ENCODE measurements at regions not wholly inside any gene's neighbourhood (a gene's known extent, or its start where the extent isn't known, plus 50 kb on each side); places are given as distances from the start of the nearest gene placed in this dataset.

DNA sequence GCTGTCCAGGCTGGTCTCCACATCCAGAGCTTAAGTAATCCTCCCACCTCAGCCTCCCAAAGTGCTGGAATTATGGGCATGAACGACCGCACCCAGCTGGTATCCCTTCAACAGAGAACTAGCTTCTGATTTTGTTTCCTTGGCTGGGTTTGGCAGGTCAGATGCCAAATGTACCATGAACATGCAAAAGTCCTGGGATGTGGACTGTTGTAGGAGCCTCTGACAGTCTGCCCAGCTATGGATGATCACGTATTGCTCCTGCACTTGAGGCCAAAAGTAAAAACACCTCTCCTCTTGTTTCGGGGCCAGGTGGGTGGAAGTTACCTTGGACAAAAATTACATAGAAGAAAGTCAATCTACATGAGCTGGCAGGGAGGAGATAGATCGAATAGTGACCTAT is 699.5 kb downstream of the TYW1 start:
- H3K27me3 ChIP-seq (replicated peaks; ENCODE audit: insufficient read depth, low read depth, low read length, poor library complexity): peaks cover 3% of the 10 kb centered on the region
- intact Hi-C loops (cut with micrococcal nuclease; ENCODE audit: unreplicated experiment): no loop called here
- no peak for DNase-seq (ENCODE audit: low spot score)
- POLR2A ChIA-PET (ENCODE audit: low non-redundant PET): no interaction called here
- H3K36me3 ChIP-seq (ENCODE audit: insufficient read depth, low read length, poor library complexity, severe bottlenecking): no peaks in the 10 kb centered on the region
- H3K27ac ChIP-seq (ENCODE audit: low read depth, low read length, poor library complexity, severe bottlenecking): no peak overlapping the region
- CTCF ChIA-PET: no interaction called here
- TF ChIP-seq, protein P1, sequence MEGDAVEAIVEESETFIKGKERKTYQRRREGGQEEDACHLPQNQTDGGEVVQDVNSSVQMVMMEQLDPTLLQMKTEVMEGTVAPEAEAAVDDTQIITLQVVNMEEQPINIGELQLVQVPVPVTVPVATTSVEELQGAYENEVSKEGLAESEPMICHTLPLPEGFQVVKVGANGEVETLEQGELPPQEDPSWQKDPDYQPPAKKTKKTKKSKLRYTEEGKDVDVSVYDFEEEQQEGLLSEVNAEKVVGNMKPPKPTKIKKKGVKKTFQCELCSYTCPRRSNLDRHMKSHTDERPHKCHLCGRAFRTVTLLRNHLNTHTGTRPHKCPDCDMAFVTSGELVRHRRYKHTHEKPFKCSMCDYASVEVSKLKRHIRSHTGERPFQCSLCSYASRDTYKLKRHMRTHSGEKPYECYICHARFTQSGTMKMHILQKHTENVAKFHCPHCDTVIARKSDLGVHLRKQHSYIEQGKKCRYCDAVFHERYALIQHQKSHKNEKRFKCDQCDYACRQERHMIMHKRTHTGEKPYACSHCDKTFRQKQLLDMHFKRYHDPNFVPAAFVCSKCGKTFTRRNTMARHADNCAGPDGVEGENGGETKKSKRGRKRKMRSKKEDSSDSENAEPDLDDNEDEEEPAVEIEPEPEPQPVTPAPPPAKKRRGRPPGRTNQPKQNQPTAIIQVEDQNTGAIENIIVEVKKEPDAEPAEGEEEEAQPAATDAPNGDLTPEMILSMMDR (conservative IDR thresholded peaks at IDR 0.05; ENCODE audit: low read depth, low read length): no peak
- TF ChIP-seq EZH2 (IDR thresholded peaks at IDR 0.05; ENCODE audit: borderline replicate concordance, low read depth, low read length, poor library complexity, severe bottlenecking): no peak
- peaks cover 4% of the 10 kb centered on the region for H3K4me1 ChIP-seq (ENCODE audit: insufficient read depth, low read length, poor library complexity, severe bottlenecking)
- H3K9me3 ChIP-seq (ENCODE audit: low read depth, low read length, poor library complexity, severe bottlenecking): no peaks in the 10 kb centered on the region
- H3K4me3 ChIP-seq (ENCODE audit: low read depth, low read length, poor library complexity, severe bottlenecking): no peak overlapping the region
- no TSS peak for BruUV-seq (replicated peaks)

DNA sequence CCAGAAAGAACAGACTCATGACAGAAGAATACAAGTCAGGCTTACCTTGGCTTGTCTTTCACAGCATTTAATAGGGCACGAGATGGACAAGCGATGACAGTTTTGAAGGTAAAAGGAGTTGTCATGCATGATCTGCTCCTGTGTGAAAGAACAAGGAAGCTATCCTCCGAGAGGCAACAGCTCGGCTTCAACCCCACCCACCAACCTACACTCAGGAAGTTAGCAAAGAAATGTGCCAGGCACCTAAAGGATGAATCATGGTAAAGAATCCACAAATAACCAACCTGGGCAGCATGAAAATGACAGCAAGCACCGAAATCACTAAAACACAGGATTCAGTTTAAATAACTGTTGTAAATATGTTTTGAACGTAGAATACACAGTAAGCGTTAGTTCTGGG is 700.2 kb downstream of the TYW1 start:
- intact Hi-C loops (cut with micrococcal nuclease; ENCODE audit: unreplicated experiment): no loop called here
- H3K9me3 ChIP-seq (ENCODE audit: low read depth, low read length, poor library complexity, severe bottlenecking): no peaks in the 10 kb centered on the region
- BruUV-seq (replicated peaks): no TSS peak
- no peak overlapping the region for H3K27ac ChIP-seq (ENCODE audit: low read depth, low read length, poor library complexity, severe bottlenecking)
- H3K4me3 ChIP-seq (ENCODE audit: low read depth, low read length, poor library complexity, severe bottlenecking): no peak overlapping the region
- H3K27me3 ChIP-seq (replicated peaks; ENCODE audit: insufficient read depth, low read depth, low read length, poor library complexity): peaks cover 3% of the 10 kb centered on the region
- CTCF ChIA-PET: no interaction called here
- no peaks in the 10 kb centered on the region for H3K36me3 ChIP-seq (ENCODE audit: insufficient read depth, low read length, poor library complexity, severe bottlenecking)
- POLR2A ChIA-PET (ENCODE audit: low non-redundant PET): no interaction called here
- TF ChIP-seq EZH2 (IDR thresholded peaks at IDR 0.05; ENCODE audit: borderline replicate concordance, low read depth, low read length, poor library complexity, severe bottlenecking): no peak
- TF ChIP-seq, protein P1 (conservative IDR thresholded peaks at IDR 0.05; ENCODE audit: low read depth, low read length): no peak
- DNase-seq (ENCODE audit: low spot score): no peak
- peaks cover 4% of the 10 kb centered on the region for H3K4me1 ChIP-seq (ENCODE audit: insufficient read depth, low read length, poor library complexity, severe bottlenecking)

DNA sequence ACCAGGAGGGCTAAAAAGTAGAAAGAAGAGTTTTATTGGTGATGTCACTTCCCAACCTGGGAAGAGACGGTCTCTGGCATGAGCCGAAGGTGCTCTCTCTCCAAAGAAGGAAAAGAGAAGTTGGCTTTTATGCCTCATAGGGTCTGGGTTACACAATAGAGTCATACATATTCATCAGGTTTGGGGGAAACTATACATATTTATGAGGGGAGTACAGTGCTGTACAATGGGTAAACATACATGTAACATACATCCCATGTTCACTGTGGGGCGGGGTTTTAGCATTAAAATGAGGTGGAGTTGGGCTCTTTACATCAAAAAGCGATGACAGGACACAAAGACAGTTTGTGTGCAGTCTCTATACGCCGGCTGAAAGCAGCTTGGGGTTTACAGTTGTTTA is 701.7 kb downstream of the TYW1 start:
- H3K4me3 ChIP-seq (ENCODE audit: low read depth, low read length, poor library complexity, severe bottlenecking): no peak overlapping the region
- H3K9me3 ChIP-seq (ENCODE audit: low read depth, low read length, poor library complexity, severe bottlenecking): no peaks in the 10 kb centered on the region
- DNase-seq (ENCODE audit: low spot score): peak; percentile 5
- H3K36me3 ChIP-seq (ENCODE audit: insufficient read depth, low read length, poor library complexity, severe bottlenecking): no peaks in the 10 kb centered on the region
- no peaks in the 10 kb centered on the region for H3K4me1 ChIP-seq (ENCODE audit: insufficient read depth, low read length, poor library complexity, severe bottlenecking)
- H3K27me3 ChIP-seq (replicated peaks; ENCODE audit: insufficient read depth, low read depth, low read length, poor library complexity): peaks cover 3% of the 10 kb centered on the region
- TF ChIP-seq, protein P1 (conservative IDR thresholded peaks at IDR 0.05; ENCODE audit: low read depth, low read length): no peak
- no peak for TF ChIP-seq EZH2 (IDR thresholded peaks at IDR 0.05; ENCODE audit: borderline replicate concordance, low read depth, low read length, poor library complexity, severe bottlenecking)
- POLR2A ChIA-PET (ENCODE audit: low non-redundant PET): no interaction called here
- BruUV-seq (replicated peaks): no TSS peak
- H3K27ac ChIP-seq (ENCODE audit: low read depth, low read length, poor library complexity, severe bottlenecking): no peak overlapping the region
- intact Hi-C loops (cut with micrococcal nuclease; ENCODE audit: unreplicated experiment): no loop called here
- CTCF ChIA-PET: no interaction called here

Data from A673 (cell line).